HG03175 (cell line): ENCODE measurements at regions not wholly inside any gene's neighbourhood (a gene's known extent, or its start where the extent isn't known, plus 50 kb on each side); places are given as distances from the start of the nearest gene placed in this dataset.
"Not testable (repeated sequence)": the region's sequence is repeated elsewhere in the genome, so short reads cannot be mapped to it uniquely, and the experiment has no call there.

Experiments used
- ATAC-seq: cut with Tn5 transposase; IDR thresholded peaks from one replicate; pipeline ENCODE4 v1.9.1; 2021; ENCODE audit warnings: mild to moderate bottlenecking, moderate library complexity; ENCODE audit not compliant: unreplicated experiment

GRCh38 chr2:15816674-15817406, 123.5 kb upstream of the MYCN start:
- no peak for ATAC-seq

- no peak for ATAC-seq
Observed at GRCh38 chr2:15817748-15818147, 122.6 kb upstream of the MYCN start.

GRCh38 chr2:15818318-15818753, 122.0 kb upstream of the MYCN start:
- ATAC-seq: no peak

- ATAC-seq: no peak
Observed at GRCh38 chr2:15818881-15819280, 121.5 kb upstream of the MYCN start.

- ATAC-seq: no peak
Observed at GRCh38 chr2:15819562-15820256, 120.6 kb upstream of the MYCN start.

- no peak for ATAC-seq
Observed at GRCh38 chr2:15820257-15820566, 120.1 kb upstream of the MYCN start.

GRCh38 chr2:15820927-15821326, 119.4 kb upstream of the MYCN start:
- ATAC-seq: no peak

GRCh38 chr2:15822151-15823044, 118.0 kb upstream of the MYCN start:
- ATAC-seq: no peak

- no peak for ATAC-seq
Observed at GRCh38 chr2:15823459-15824396, 116.6 kb upstream of the MYCN start.

- ATAC-seq: not testable (repeated sequence)
Observed at GRCh38 chr2:15824467-15824866, 115.9 kb upstream of the MYCN start.

GRCh38 chr2:15825276-15825980, 114.9 kb upstream of the MYCN start:
- ATAC-seq: no peak

- ATAC-seq: no peak
Observed at GRCh38 chr2:15826273-15826717, 114.1 kb upstream of the MYCN start.

- no peak for ATAC-seq
Observed at GRCh38 chr2:15827001-15827400, 113.3 kb upstream of the MYCN start.

GRCh38 chr2:15828576-15828975, 111.8 kb upstream of the MYCN start:
- ATAC-seq: no peak

- no peak for ATAC-seq
Observed at GRCh38 chr2:15829091-15829801, 111.1 kb upstream of the MYCN start.

GRCh38 chr2:15829985-15830384, 110.4 kb upstream of the MYCN start:
- no peak for ATAC-seq

GRCh38 chr2:15830937-15831549, 109.3 kb upstream of the MYCN start:
- no peak for ATAC-seq

- no peak for ATAC-seq
Observed at GRCh38 chr2:15832030-15832709, 108.2 kb upstream of the MYCN start.
